Osteoblast (primary cell): ENCODE measurements at regions not wholly inside any gene's neighbourhood (a gene's known extent, or its start where the extent isn't known, plus 50 kb on each side); places are given as distances from the start of the nearest gene placed in this dataset.
A peak's percentile ranks its signal among the peaks of the same experiment; 100 is the strongest.
"Not testable (repeated sequence)": the region's sequence is repeated elsewhere in the genome, so short reads cannot be mapped to it uniquely, and the experiment has no call there.

ENCODE experiments used
- DNase-seq: peaks from one replicate; pipeline ENCODE4 v3.0.0; 2011; ENCODE audit warnings: low spot score, mixed read lengths; ENCODE audit not compliant: insufficient read length; ENCODE audit errors: missing footprints
- H2AFZ ChIP-seq: 2 replicates; pipeline ENCODE4 v1.6.0; 2011; ENCODE audit warnings: mild to moderate bottlenecking, low read length
- H3K27ac ChIP-seq: 2 replicates; pipeline ENCODE4 v1.5.1; 2011; ENCODE audit warnings: mild to moderate bottlenecking, low read depth, low read length, moderate library complexity
- H3K27me3 ChIP-seq: 2 replicates; pipeline ENCODE4 v1.6.0; 2012; ENCODE audit warnings: mild to moderate bottlenecking, control low read depth, inconsistent platforms, low read length, moderate library complexity; ENCODE audit not compliant: insufficient read depth
- H3K36me3 ChIP-seq: 2 replicates; pipeline ENCODE4 v1.5.1; 2011; ENCODE audit warnings: mild to moderate bottlenecking, low read length, control low read depth, moderate library complexity; ENCODE audit not compliant: insufficient read depth
- H3K4me1 ChIP-seq: 2 replicates; pipeline ENCODE4 v1.5.1; 2011; ENCODE audit warnings: mild to moderate bottlenecking, low read length, control low read depth, moderate library complexity; ENCODE audit not compliant: insufficient read depth
- H3K4me2 ChIP-seq: 2 replicates; pipeline ENCODE4 v1.6.0; 2011; ENCODE audit warnings: mild to moderate bottlenecking, low read length; ENCODE audit not compliant: insufficient read depth
- H3K4me3 ChIP-seq: fragments of 200-600 bp; sonication (generic); 3 replicates; pipeline ENCODE4 v1.5.1; 2012; ENCODE audit warnings: mild to moderate bottlenecking, low read length, inconsistent platforms; ENCODE audit not compliant: insufficient read depth
- H3K79me2 ChIP-seq: 2 replicates; pipeline ENCODE4 v1.6.0; 2012; ENCODE audit warnings: mild to moderate bottlenecking, low read length, control low read depth, inconsistent platforms; ENCODE audit not compliant: insufficient read depth
- H3K9me3 ChIP-seq: 2 replicates; pipeline ENCODE4 v1.5.1; 2011; ENCODE audit warnings: low read depth, low read length, control low read depth
- H4K20me1 ChIP-seq: 2 replicates; pipeline ENCODE4 v1.6.0; 2012; ENCODE audit warnings: mild to moderate bottlenecking, low read length, control low read depth; ENCODE audit not compliant: insufficient read depth
- CTCF ChIP-seq: IDR thresholded peaks from 2 replicates; pipeline ENCODE4 v1.5.1; 2011; ENCODE audit warnings: mild to moderate bottlenecking, low read depth, low read length, moderate library complexity; ENCODE audit errors: extremely low read depth

- Histone ChIP-seq H3K4me2 (no peak overlapping the region), H2AFZ (no peak overlapping the region), H3K27me3 (no peaks in the 10 kb centered on the region), H3K9me3 (no peaks in the 10 kb centered on the region), H3K36me3 (no peaks in the 10 kb centered on the region), H3K4me1 (no peaks in the 10 kb centered on the region), H3K79me2 (no peaks in the 10 kb centered on the region), H3K4me3 (no peak overlapping the region), H4K20me1 (no peaks in the 10 kb centered on the region), H3K27ac (no peak overlapping the region)
- TF ChIP-seq CTCF: no peak
- no peak for DNase-seq
Measured at GRCh38 chr7:14973712-14974428, 71.3 kb upstream of the DGKB start.

GRCh38 chr7:14971678-14972077, 69.1 kb upstream of the DGKB start:
- H3K4me2 ChIP-seq: peak overlapping the region; percentile 19
- H3K4me3 ChIP-seq, DNase-seq, H3K9me3 ChIP-seq, H3K27ac ChIP-seq, H3K4me1 ChIP-seq, H3K36me3 ChIP-seq, H4K20me1 ChIP-seq, H3K27me3 ChIP-seq, H2AFZ ChIP-seq, H3K79me2 ChIP-seq: not testable (repeated sequence)

DNA sequence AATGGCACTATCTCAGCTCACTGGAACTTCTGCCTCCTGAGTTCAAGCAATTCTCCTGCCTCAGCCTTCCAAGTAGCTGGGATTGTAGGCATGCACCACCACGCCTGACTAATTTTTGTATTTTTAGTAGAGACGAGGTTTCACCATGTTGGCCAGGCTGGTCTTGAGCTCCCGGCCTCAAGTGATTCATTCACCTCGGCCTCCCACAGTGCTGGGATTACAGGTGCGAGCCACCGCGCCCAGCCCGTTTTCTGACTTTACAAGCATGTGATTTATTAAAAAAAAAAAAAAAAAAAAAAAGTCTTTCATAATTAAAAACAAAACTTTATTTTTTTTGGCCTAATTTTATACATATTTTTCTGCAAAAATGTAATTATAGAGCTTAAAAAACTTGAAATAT, 64.8 kb upstream of the DGKB start:
- not testable (repeated sequence) for H3K4me3 ChIP-seq, H3K27me3 ChIP-seq, H3K36me3 ChIP-seq, H3K79me2 ChIP-seq, H2AFZ ChIP-seq, H3K4me2 ChIP-seq, H3K9me3 ChIP-seq, DNase-seq, H3K27ac ChIP-seq, H3K4me1 ChIP-seq, H4K20me1 ChIP-seq

- TF ChIP-seq CTCF: no peak
- peak overlapping the region; percentile 24 for H3K4me3 ChIP-seq
- no peaks in the 10 kb centered on the region for H4K20me1 ChIP-seq
- DNase-seq: peak; percentile 36
- H3K4me2 ChIP-seq: peak overlapping the region; percentile 34
- H3K4me1 ChIP-seq: no peaks in the 10 kb centered on the region
- H3K79me2 ChIP-seq: no peaks in the 10 kb centered on the region
- H3K9me3 ChIP-seq: no peaks in the 10 kb centered on the region
- H3K27ac ChIP-seq: no peak overlapping the region
- H3K36me3 ChIP-seq: no peaks in the 10 kb centered on the region
- H3K27me3 ChIP-seq: no peaks in the 10 kb centered on the region
- H2AFZ ChIP-seq: no peak overlapping the region
Measured at GRCh38 chr7:14962778-14963177, 60.2 kb upstream of the DGKB start.

DNA sequence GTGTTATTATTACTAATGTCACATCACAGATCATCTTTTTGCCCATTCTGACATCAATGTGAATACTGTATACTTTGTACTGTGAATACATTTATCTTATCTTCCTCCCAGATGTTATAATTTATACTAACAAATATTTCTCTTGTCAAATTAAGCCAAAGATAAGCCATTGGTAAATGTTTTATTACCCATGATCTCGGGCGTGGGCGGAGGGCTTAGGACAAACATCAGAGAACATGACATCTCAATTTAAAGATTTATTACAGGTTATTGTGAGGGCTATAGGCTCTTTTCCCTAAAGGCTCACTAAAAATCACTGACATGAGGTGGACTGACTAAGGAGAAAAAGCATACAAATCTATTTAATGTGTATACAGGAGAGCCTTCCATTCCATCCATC, 58.2 kb upstream of the DGKB start:
- H3K4me1 ChIP-seq: no peaks in the 10 kb centered on the region
- no peak overlapping the region for H3K4me3 ChIP-seq
- no peak for TF ChIP-seq CTCF
- H2AFZ ChIP-seq: no peak overlapping the region
- H4K20me1 ChIP-seq: no peaks in the 10 kb centered on the region
- H3K79me2 ChIP-seq: no peaks in the 10 kb centered on the region
- no peak overlapping the region for H3K27ac ChIP-seq
- no peak for DNase-seq
- H3K36me3 ChIP-seq: no peaks in the 10 kb centered on the region
- H3K4me2 ChIP-seq: no peak overlapping the region
- no peaks in the 10 kb centered on the region for H3K9me3 ChIP-seq
- H3K27me3 ChIP-seq: no peaks in the 10 kb centered on the region
